Right lung (tissue), 2 donors: ENCODE measurements at regions not wholly inside any gene's neighbourhood (a gene's known extent, or its start where the extent isn't known, plus 50 kb on each side); places are given as distances from the start of the nearest gene placed in this dataset.
"Not testable (repeated sequence)": the region's sequence is repeated elsewhere in the genome, so short reads cannot be mapped to it uniquely, and the experiment has no call there.

Source experiments
- DNase-seq, 2 donors: peaks; one replicate each; pipeline ENCODE4 v3.0.0-alpha.2; 2013

DNA sequence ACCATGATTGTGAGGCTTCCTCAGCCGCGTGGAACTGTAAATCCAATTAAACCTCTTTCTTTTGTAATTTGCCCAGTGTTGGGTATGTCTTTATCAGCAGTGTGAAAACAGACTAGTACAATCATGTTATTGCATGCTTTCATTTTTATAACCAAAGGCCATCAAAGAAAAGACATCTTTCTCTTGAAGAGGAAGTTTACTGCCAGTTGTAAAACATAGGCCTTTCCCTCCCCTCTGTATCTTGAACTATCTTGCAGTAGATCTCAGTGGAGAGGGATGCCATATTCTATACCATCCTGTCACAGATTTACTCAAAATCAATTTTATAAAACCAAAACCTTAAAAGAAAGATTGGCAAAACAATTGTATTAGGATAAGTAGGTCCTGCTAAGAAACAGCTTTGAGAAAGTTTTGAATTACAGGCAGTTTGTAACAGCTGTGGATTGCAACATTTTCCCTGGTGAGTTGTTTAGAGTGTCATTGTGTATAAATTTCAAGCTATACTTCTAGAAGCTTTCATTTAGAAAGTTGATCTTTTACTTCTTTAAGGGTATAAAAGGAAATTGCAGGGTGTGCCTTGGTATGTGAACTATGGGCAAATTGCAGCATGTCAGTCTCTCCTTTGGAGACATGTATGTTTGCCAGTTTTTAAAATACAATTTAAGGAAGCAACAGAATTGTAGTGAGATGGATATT, 128.0 kb downstream of the ATP23 start:
- peak; percentile 53 to 57 for DNase-seq

DNA sequence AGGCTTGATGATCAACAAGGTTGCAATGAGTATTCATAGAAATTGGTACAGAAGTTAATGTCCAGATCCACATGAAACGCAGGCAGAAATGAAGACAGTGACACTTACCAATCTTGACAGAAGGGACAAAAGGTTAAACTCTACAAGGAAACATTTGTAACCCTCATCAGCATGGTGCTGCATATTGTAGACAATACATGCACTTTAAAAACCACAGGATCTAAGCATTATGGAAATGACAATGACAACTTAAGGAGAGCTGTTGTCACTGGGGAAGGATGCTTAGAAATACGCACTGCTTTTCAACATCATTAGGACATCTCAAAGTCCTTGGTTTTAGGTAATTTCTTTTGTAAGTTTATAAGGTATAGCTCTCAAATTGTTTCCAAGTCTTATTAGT, 130.6 kb downstream of the ATP23 start:
- DNase-seq: no peak

DNA sequence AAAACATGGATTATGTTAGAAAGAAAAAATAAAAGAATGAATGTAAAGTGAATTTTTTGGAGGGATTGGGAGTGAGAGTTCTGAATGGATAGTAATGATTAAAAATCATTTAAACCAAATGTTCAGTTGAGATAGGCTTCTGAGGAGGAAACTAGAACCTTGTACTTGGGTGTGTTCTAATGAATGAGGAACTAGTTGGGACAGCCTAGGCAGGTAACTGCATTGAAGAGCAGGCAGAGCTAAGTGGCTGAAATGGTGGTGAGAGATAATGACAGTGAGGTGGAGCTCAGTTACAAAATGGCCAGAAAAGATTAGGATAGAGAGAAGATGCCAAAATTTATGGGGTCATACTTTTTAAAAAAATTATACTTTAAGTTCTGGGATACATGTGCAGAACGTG, 132.9 kb downstream of the ATP23 start:
- DNase-seq: no peak

DNA sequence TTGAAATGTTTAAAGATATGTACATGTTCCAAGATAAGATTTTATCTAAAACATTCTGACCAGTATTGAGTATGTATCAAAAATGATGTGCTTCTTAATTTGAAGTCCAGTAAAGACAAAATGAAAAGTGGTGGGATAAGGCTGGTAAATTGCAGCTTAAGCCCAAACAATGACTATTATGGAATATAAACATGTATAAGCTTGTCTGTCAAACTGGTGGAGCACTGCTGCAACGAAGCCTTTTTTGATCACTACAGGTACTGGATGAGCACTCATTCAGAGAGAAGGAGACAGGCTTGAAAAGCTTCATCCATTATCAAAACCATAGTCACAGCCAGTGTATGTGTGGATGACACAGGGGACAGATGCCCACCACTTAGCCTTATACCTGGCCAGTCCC, 138.4 kb downstream of the ATP23 start:
- no peak for DNase-seq

- DNase-seq: no peak
Observed at GRCh38 chr12:58081488-58081887, 140.1 kb downstream of the ATP23 start.

DNA sequence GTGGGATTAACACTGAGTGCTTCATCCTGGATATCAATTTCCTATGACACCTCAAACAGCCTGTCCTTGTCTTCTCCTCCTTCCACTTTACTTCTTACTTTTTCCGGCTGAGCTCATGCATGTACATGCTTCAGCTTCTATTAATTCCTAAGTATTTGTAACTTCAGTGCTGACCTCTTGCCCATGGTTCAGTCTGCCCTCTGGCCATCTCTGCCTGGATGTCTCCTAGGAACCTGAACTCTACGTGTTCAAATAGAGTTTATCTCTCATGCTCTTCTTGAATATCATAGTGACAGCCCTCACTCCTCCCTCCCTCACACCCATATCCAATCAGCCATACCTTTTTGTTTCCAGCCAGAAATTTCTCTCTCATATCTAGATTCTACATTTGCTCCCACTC, 141.6 kb downstream of the ATP23 start:
- no peak for DNase-seq

- DNase-seq: no peak
Observed at GRCh38 chr12:58086006-58086405, 144.6 kb downstream of the ATP23 start.

DNA sequence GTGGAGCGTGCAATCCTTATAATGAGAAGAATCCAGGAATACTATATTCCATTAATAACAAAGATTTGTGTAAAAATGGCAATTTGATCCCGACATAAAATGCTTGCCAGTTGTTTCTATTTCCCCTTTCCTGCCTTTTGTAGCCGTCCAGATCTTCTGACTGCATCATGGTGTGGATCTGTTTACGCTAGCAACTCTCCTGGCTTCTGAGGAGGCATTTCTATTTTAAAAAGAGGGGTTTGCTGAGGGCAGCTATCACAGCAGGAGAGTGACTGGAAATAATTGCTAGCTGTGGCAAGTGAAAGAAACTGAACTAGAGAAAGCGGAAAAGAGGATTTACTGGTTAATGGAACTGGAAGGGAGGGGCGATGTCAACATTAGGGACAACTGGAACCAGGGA, 145.6 kb downstream of the ATP23 start:
- DNase-seq: no peak

DNA sequence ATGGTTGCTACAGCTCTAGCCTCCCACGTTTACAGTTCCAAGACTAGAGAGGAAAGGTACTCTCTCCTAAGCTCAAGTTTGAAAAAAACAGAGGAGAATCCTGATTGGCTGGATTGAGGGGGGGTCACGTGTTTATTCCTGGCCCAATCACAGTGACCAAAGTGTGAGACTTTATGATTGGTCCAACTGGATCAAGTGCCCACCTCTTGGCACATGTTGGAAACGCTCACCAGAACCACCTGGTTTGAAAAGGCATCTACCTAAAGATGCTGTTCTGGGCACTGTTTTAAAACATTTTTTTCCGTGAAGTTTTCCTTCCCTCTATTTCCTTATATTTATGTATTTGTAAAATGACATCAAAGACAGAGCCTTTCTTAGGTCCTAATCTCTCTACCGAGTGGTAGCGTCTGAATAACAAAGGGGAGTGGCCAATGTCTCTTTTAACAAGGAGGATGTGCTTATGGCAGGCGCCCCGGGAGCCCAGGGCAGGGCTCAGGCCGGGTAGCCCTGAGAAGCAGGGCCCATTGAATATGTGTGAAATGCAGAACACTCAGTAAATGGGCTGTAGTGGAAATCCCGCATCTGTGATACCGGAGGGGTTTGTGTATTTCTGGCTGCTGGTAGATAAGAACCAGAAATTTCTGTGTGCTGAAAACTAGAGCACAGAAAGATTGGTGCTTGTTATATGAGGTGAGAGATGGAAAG, 146.2 kb downstream of the ATP23 start:
- DNase-seq: peak; percentile 13 to 21

- DNase-seq: no peak
Observed at GRCh38 chr12:58089588-58089987, 148.2 kb downstream of the ATP23 start.

- DNase-seq: no peak
Observed at GRCh38 chr12:58090685-58091084, 149.3 kb downstream of the ATP23 start.

DNA sequence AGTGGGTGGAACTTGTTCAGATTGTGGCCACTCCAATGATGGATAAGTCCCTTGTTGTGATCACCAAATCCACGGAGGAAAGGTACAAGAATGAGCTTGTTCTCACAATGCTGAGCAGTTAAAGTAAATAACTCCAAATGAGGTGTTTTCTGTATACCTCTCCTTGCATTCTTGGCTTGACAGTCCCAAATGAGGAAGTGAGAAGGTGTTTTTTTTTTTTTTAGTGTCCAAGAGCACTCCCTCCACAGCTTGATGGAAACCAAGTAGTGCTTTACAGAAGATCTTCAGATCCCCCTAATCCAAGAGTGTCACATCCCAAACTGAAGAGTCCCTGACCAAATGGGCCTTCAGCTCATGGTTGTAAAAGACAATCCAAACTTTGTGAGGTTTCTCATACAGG, 153.6 kb downstream of the ATP23 start:
- DNase-seq: no peak

- DNase-seq: no peak
Observed at GRCh38 chr12:58097741-58098140, 156.4 kb downstream of the ATP23 start.

- DNase-seq: no peak
Observed at GRCh38 chr12:58099476-58099875, 158.1 kb downstream of the ATP23 start.

GRCh38 chr12:58104351-58104755, 163.0 kb downstream of the ATP23 start:
- DNase-seq: no peak

DNA sequence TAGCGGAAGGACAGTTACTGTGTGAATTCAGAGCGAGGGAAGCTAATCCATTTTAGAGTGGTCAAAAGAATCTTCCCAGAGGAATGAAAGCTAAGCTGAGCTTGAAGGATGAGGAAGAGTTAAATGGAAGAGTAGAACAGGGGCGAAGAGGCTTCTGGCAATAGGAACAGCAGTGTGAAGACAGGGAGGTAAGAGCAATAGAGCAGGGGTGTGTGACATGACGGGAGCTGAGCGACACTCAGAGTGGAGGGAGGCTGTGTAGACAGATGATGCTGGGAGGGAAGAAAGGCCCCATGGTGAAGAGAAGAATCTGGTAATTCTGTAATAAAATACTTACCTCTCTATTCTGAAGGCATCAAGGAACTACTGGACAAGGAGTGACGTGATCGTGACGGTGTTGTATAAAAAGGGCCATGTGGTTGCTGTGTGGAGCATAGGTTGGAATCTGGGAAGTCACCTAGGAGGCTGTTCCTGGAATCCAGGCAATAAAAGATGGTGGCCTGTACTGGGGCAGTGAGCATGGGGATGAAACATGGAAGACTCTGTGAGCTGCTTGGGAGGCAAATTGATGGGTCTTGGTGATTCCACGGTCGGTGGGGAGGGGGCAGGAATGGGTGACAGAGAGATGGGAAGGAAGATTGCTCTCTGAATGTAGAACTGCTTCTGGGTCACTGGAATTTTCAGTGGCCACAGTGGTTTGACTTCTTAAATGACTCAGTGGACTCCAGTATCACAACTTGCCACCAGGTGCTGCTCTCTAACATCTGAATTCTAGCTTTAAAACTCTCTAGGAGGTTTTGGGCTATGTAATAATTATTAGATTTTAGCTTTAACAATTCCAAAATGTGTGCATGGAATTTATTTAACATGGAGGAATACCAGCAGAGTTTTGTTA, 164.1 kb downstream of the ATP23 start:
- DNase-seq: no peak

GRCh38 chr12:58106195-58106594, 164.8 kb downstream of the ATP23 start:
- DNase-seq: no peak

- no peak for DNase-seq
Observed at GRCh38 chr12:58117201-58117600, 175.8 kb downstream of the ATP23 start.

DNA sequence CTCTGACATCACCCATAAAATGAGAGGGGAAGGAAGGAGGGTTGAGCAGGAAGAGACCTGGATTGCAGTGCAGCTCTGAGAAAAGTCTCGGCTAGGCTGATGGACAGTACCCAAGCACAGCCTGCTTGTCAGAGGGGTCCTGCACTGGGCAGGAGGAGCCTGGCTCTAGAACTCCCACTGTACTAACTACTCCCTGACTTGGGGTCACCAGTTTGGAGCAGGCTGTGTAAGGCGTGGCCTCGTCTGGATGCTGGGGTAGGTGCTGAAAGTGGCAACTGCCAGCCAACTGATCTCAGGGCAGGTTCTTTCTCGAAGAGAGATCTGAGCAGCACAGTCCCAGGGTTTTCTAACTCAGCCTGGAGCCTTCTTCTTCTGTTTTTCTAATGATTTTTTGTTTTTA, 176.3 kb downstream of the ATP23 start:
- no peak for DNase-seq

GRCh38 chr12:58125761-58126160, 184.4 kb downstream of the ATP23 start:
- not testable (repeated sequence) for DNase-seq

DNA sequence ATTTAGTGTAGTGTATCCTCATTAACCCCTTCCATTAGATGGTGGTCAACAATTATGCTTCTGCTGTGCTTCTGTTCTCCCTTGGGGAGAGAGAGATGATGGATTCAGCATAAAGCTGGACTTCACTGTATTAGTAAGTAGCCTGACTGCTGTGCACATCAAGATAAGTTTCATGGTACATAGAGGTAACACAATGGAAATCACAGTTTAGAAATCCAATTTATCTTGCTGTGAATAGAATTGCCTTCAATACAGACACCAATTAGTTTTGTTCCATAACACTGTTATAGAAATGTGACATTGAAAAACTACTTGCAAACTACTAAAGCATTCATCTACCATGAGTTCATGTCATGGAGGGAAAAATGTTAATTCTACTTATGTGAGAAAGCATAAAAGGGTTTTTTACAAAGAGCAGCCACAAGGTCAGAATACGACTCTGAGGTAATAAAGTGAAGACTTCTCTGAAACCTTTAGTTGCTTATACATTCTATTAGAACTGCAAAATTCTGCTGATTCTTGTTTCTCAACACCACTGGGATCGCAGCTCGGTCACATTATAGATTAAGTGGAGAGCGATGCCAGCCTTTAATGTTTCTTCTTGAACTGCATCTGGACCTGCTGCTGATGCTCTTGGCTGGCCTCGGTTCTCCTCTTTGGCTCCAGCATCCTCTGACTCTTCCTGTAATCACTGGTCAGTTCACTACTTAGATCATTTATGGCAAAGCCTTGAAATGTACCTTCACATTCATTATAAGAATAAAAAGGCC, 190.8 kb downstream of the ATP23 start:
- DNase-seq: no peak

DNA sequence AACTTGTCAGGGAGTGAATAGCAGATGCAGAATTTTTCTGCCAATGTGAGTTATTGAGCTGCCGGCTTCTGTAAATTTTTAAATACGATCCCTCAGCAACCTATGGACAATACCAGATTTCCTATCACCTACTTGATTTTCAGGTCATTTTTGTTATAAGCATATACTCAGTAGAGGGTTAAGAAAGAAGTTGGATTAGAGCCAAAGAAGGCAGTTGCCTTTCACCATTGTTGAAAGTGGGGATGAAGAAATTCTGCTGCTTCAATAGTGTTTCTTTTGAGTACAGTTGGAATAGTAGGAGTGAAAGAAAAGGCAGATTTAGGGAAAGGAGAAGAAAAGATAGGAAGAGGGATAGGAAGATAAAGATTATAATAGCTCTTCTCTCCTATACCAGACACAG, 197.1 kb downstream of the ATP23 start:
- peak; percentile 45 to 46 for DNase-seq
